ENCODE measurements at regions not wholly inside any gene's neighbourhood (a gene's known extent, or its start where the extent isn't known, plus 50 kb on each side); places are given as distances from the start of the nearest gene placed in this dataset.
A peak's percentile ranks its signal among the peaks of the same experiment; 100 is the strongest.

DNA sequence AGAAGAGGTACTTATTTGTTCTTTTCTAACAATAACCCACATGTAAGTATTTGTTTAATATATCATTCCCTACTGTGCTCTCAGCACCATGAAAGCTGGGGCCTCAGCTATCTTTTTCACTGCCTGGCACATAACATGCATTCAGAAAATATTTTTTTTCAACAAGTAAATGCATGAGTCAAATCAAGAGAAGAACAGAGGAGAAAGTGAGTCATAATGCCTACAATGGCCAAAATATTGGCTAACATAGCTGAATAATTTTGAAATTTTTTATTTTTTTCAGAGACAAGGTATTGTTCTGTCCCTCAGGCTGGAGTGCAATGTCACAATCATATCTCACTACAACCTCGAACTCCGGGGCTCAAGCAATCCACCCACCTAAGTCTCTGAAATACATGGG, 252.2 kb upstream of the ADAMTS5 start:
- no peak overlapping the region for H3K4me3 ChIP-seq (ENCODE audit: low read depth, low read length)
- peak; percentile 80 for DNase-seq (ENCODE audit: low read depth)
- TF ChIP-seq, protein P1, sequence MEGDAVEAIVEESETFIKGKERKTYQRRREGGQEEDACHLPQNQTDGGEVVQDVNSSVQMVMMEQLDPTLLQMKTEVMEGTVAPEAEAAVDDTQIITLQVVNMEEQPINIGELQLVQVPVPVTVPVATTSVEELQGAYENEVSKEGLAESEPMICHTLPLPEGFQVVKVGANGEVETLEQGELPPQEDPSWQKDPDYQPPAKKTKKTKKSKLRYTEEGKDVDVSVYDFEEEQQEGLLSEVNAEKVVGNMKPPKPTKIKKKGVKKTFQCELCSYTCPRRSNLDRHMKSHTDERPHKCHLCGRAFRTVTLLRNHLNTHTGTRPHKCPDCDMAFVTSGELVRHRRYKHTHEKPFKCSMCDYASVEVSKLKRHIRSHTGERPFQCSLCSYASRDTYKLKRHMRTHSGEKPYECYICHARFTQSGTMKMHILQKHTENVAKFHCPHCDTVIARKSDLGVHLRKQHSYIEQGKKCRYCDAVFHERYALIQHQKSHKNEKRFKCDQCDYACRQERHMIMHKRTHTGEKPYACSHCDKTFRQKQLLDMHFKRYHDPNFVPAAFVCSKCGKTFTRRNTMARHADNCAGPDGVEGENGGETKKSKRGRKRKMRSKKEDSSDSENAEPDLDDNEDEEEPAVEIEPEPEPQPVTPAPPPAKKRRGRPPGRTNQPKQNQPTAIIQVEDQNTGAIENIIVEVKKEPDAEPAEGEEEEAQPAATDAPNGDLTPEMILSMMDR (conservative IDR thresholded peaks at IDR 0.05; ENCODE audit: low read depth, low read length), result no peak

DNA sequence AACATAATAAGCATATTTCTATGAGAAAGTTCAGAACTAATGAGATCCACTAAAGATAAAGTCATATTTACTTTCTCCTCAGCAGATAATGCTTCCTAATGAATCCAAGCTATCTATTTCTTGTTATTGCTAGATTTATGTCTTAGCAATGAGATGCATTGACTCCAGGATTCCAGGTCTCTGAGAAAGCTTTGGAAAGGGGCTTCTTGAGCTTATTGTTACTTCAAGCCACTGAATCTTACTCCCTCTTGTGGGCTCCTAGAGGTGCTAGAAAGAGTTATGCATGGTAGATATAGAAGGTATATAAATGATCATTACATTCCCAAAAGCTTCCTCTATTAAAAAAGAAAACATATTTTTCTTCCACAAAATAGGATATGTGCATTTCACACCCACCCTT, 246.4 kb upstream of the ADAMTS5 start:
- no peak overlapping the region for H3K4me3 ChIP-seq (ENCODE audit: low read depth, low read length)
- peak; percentile 72 for DNase-seq (ENCODE audit: low read depth)

DNA sequence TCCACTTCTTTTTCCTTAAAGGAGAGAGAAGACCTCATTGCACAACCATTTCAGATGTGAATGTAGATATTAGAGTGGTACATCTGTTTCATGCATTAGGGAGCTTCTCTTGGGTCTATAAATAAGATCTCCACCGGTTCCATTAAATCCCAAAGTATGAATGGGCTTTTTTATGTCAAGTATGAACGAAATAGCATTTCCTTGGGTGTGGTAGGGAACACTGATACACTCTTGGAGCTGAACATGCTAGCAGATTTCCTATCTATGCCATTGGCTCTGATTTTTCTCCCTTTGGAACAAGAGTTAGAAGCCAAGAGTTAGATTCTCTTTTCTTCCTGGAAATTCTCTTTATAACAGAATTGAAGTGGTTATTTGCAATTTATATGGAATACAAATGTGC, 245.6 kb upstream of the ADAMTS5 start:
- no peak overlapping the region for H3K4me3 ChIP-seq (ENCODE audit: low read depth, low read length)
- DNase-seq (ENCODE audit: low read depth), result no peak
- TF ChIP-seq, protein P1 (conservative IDR thresholded peaks at IDR 0.05; ENCODE audit: low read depth, low read length), result no peak

More for the DNA sequence above, 246.4 kb upstream of the ADAMTS5 start:
- TF ChIP-seq, protein P1 (conservative IDR thresholded peaks at IDR 0.05; ENCODE audit: low read depth, low read length), result peak; percentile 69

DNA sequence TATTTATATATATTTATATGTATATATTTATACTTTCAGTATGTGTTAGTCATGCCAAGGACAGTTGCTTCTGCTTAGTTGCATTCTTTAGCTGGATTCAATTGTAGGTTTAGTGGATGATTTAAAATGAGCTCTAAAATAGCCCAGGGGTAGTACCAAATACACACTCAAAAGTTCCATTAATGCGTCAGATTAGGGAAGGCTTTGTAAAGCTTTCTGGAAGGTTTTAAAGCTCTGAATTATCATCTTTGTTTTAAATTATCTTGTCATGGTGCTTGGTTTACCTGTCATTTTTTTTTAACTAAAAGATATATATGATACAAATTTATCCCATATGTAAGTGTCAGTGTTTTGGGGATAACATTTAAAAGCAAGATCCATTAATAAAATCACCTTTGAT, 242.7 kb upstream of the ADAMTS5 start:
- DNase-seq (ENCODE audit: low read depth), result no peak
- TF ChIP-seq, protein P1 (conservative IDR thresholded peaks at IDR 0.05; ENCODE audit: low read depth, low read length), result no peak
- no peak overlapping the region for H3K4me3 ChIP-seq (ENCODE audit: low read depth, low read length)

DNA sequence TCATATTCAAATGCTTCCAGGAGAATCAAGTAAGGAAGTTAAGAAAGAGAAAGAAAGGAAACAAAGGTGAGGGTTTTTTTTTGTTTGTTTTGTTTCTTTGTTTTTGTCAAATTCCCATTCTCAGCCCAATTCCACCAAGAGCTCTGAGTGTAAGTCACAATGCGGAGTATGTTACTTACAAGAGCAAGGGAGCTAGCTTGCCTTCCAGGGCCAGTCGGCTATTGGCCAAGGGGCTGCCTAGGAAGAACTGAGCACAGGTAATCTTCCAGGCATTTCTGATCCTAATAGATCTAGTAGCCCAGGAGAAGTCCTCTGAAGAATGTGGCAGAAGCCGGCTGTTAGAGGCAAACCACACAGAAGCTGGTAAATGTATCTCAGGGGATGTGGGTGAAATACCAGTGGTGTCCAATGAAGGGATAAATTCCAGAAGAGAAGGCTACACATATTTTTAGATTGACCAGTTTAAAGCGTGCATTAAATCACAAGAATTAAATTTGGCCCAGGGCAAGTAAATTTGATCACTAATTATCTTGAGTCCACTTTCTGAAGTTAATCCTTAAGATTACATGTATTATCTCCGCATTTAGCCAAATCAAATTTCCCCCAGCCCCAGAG, 239.6 kb upstream of the ADAMTS5 start:
- TF ChIP-seq, protein P1 (conservative IDR thresholded peaks at IDR 0.05; ENCODE audit: low read depth, low read length), result no peak

DNA sequence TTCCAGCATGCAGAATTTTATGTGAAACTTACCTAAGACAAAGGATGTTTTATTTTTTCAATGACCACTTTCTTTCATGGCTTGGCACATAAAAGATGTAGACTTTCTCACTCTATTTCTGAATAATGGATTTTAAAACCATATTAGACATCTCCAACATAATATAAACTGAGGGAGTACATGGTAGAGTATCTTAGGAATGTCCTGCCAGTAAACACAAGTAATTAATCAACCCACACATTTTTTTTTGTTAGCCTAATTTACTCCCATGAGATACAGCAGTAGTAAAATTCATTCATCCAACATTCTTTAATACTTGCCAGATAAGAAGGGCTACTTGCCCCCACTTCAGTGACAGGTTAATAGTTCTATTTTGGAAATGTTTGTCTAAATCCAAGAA, 235.4 kb upstream of the ADAMTS5 start:
- TF ChIP-seq, protein P1 (conservative IDR thresholded peaks at IDR 0.05; ENCODE audit: low read depth, low read length), result no peak
- H3K4me3 ChIP-seq (ENCODE audit: low read depth, low read length), result no peak overlapping the region
- no peak for DNase-seq (ENCODE audit: low read depth)

More for the DNA sequence above, 239.6 kb upstream of the ADAMTS5 start:
- no peak overlapping the region for H3K4me3 ChIP-seq (ENCODE audit: low read depth, low read length)
- DNase-seq (ENCODE audit: low read depth), result peak; percentile 33

DNA sequence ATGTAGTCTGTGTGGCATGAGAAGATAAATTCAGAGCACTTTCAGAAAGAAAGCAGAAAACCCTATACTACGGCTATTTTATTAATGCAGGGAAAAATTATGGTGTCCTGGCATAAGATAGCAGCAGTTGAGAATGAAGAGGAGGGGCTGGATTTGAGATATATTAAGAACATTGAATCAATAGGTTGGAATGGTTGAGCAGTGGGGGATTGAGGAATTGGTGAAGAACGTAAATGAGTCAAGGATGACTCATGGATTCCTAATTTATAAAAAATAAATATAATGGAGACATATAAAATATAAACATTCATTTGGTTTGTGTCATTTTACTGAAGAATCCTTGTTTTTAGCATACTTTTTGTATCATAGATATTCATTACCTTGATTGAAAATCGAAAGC, 234.3 kb upstream of the ADAMTS5 start:
- TF ChIP-seq, protein P1 (conservative IDR thresholded peaks at IDR 0.05; ENCODE audit: low read depth, low read length), result no peak
- peak; percentile 54 for DNase-seq (ENCODE audit: low read depth)
- H3K4me3 ChIP-seq (ENCODE audit: low read depth, low read length), result no peak overlapping the region

Measured in choroid plexus epithelial cell (primary cell).